ENCODE measurements at regions not wholly inside any gene's neighbourhood (a gene's known extent, or its start where the extent isn't known, plus 50 kb on each side); places are given as distances from the start of the nearest gene placed in this dataset.
"Not testable (repeated sequence)": the region's sequence is repeated elsewhere in the genome, so short reads cannot be mapped to it uniquely, and the experiment has no call there.

DNA sequence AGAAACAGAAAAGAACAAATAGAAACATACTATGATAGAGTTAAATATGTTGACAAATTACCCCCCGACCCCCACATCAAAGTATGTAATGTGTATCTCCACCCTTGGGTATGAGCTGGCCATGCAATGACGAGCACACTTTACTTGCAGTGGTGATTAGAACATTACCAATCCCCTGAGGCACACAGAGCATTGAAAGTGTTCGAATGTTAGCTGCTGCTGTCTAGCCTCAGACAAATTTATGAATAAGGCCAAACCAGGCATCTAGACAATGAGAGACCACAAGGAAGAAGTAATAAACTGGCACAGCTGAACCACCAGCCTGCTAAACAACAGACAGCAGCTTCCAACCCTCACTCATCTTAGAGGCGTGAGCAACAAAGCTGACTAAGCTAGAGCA lies 380.5 kb downstream of the DSEL start:
- Histone ChIP-seq H3K4me3 (no peak overlapping the region), H3K27ac (no peak overlapping the region), H3K27me3 (no peaks in the 10 kb centered on the region), H3K36me3 (no peaks in the 10 kb centered on the region), H3K4me1 (no peaks in the 10 kb centered on the region), H3K9me3 (no peaks in the 10 kb centered on the region)
- intact Hi-C loops (cut with DNase I), result no loop called here
- ATAC-seq (no peak), DNase-seq (no peak)
- TF ChIP-seq CTCF (IDR thresholded peaks at IDR 0.05), result no peak

DNA sequence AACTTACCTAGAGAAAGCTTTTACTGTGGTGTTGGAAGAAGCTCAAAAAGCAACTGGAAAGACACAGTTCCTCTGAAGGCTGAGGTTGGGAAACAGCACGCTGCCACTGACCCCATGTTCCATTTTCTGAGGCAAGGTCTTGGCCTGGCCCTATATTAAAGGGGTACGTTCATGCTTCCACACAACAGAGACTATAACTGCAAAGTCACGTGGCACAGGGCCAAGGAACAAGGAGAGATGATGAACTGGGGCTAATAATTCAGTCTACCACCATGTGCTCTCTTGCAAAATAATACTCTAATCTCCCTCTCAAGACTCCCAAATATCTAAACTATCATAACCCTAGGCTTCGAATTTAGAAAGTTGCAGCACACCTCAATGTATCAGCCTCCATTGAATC lies 381.6 kb downstream of the DSEL start:
- H3K4me1 ChIP-seq, result no peaks in the 10 kb centered on the region
- H3K9me3 ChIP-seq, result no peaks in the 10 kb centered on the region
- H3K27me3 ChIP-seq, result no peaks in the 10 kb centered on the region
- no peak overlapping the region for H3K27ac ChIP-seq
- ATAC-seq (no peak), DNase-seq (no peak)
- intact Hi-C loops (cut with DNase I), result no loop called here
- no peak overlapping the region for H3K4me3 ChIP-seq
- no peaks in the 10 kb centered on the region for H3K36me3 ChIP-seq
- TF ChIP-seq CTCF (IDR thresholded peaks at IDR 0.05), result no peak

GRCh38 chr18:67133669-67134068 lies 382.9 kb downstream of the DSEL start:
- Histone ChIP-seq H3K27ac (no peak overlapping the region), H3K4me3 (no peak overlapping the region), H3K36me3 (no peaks in the 10 kb centered on the region), H3K4me1 (no peaks in the 10 kb centered on the region), H3K9me3 (no peaks in the 10 kb centered on the region), H3K27me3 (no peaks in the 10 kb centered on the region)
- no peak for DNase-seq
- ATAC-seq, result no peak
- intact Hi-C loops (cut with DNase I), result no loop called here
- no peak for TF ChIP-seq CTCF (IDR thresholded peaks at IDR 0.05)

DNA sequence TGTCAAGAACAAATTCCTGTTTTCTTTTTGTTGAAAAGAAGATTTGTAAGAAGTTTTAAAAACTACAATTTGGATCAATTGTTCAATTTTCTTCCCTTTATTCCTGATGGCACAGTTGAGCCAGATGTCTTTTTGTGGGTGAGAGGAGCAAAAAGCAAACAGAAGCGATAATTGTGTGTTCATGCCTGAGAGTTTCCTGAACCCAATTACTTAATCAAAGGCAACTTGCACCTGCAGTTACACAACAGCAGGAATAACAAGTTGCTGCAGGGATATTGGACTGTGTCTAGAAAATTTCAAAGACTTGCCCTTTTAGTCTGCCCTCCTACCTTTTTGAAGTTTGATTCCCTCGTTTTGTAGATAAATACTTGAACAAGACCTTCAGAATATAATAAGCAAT lies 383.6 kb downstream of the DSEL start:
- H3K27me3 ChIP-seq, result no peaks in the 10 kb centered on the region
- H3K4me3 ChIP-seq, result no peak overlapping the region
- ATAC-seq (no peak), DNase-seq (no peak)
- H3K9me3 ChIP-seq, result no peaks in the 10 kb centered on the region
- intact Hi-C loops (cut with DNase I), result no loop called here
- H3K36me3 ChIP-seq, result no peaks in the 10 kb centered on the region
- no peak for TF ChIP-seq CTCF (IDR thresholded peaks at IDR 0.05)
- H3K4me1 ChIP-seq, result no peaks in the 10 kb centered on the region
- no peak overlapping the region for H3K27ac ChIP-seq

- no peak for DNase-seq
- H3K9me3 ChIP-seq, result no peaks in the 10 kb centered on the region
- no peaks in the 10 kb centered on the region for H3K4me1 ChIP-seq
- H3K36me3 ChIP-seq, result no peaks in the 10 kb centered on the region
- H3K27ac ChIP-seq, result no peak overlapping the region
- intact Hi-C loops (cut with DNase I), result no loop called here
- no peak overlapping the region for H3K4me3 ChIP-seq
- ATAC-seq, result no peak
- no peak for TF ChIP-seq CTCF (IDR thresholded peaks at IDR 0.05)
- no peaks in the 10 kb centered on the region for H3K27me3 ChIP-seq
These were observed 385.0 kb downstream of the DSEL start for GRCh38 chr18:67131498-67131897.

GRCh38 chr18:67126751-67127150 lies 389.8 kb downstream of the DSEL start:
- H3K9me3 ChIP-seq; DNase-seq; H3K27me3 ChIP-seq; H3K27ac ChIP-seq; H3K36me3 ChIP-seq; ATAC-seq; intact Hi-C loops (cut with DNase I); H3K4me3 ChIP-seq; H3K4me1 ChIP-seq: not testable (repeated sequence)

Measured in upper lobe of right lung (tissue), 1 donor.